ENCODE measurements at regions not wholly inside any gene's neighbourhood (a gene's known extent, or its start where the extent isn't known, plus 50 kb on each side); places are given as distances from the start of the nearest gene placed in this dataset.

DNA sequence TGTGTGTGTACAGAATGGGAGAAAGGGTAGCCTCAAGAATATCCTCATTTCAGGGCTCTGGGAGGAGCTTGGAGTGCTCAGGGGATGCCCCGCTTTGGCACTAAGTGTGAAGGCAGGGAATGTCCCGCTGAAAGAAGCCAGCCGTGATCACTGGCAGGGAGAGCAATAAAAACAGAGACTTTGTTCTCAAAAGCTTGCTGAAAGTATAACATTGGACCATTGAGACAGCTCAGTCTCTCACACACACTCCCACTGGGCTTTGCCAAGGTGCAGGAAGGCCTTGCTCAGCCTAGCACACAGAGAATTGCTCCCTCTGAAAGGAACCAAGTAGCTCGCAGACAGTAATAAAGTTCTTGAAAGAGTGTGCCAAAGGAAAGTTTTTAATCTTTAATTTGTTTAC is 143.8 kb upstream of the SLITRK2 start:
- Histone ChIP-seq H3K9me3 (ENCODE audit: control insufficient read depth, insufficient read depth, low read length) (peaks cover 12% of the 10 kb centered on the region), H2BK5ac (ENCODE audit: low read depth, low read length, poor library complexity, severe bottlenecking) (no peak overlapping the region), H3K18ac (ENCODE audit: low read depth, low read length) (no peak overlapping the region), H4K91ac (ENCODE audit: insufficient read depth, low read depth, low read length) (no peak overlapping the region), H3K23ac (ENCODE audit: low read depth, low read length) (no peak overlapping the region), H2BK20ac (ENCODE audit: low read depth, low read length) (no peak overlapping the region), H2AK9ac (replicated peaks; ENCODE audit: low read depth, low read length, poor library complexity) (no peak overlapping the region), H3K14ac (replicated peaks; ENCODE audit: low read depth, low read length) (no peak overlapping the region), H3K4me2 (ENCODE audit: low read depth, low read length) (no peak overlapping the region), H3K27ac (ENCODE audit: insufficient read depth, low read length) (no peak overlapping the region), H2BK120ac (ENCODE audit: low read depth, low read length) (no peak overlapping the region), H4K5ac (ENCODE audit: low read depth, low read length) (no peak overlapping the region), H2AFZ (replicated peaks; ENCODE audit: low read length, poor library complexity) (no peak overlapping the region), H3K4ac (ENCODE audit: low read depth, low read length) (no peak overlapping the region), H2AK5ac (ENCODE audit: low read depth, low read length) (no peak overlapping the region), H3K4me1 (ENCODE audit: control insufficient read depth, insufficient read depth, low read length) (no peaks in the 10 kb centered on the region), H3K36me3 (ENCODE audit: control insufficient read depth, insufficient read depth, low read length) (no peaks in the 10 kb centered on the region), H3K4me3 (ENCODE audit: insufficient read depth, low read depth, low read length) (no peak overlapping the region), H3K27me3 (ENCODE audit: control insufficient read depth, insufficient read depth, low read length) (no peaks in the 10 kb centered on the region), H3K9ac (ENCODE audit: low read depth, low read length) (no peak overlapping the region), H4K20me1 (ENCODE audit: insufficient read depth, low read length) (no peaks in the 10 kb centered on the region), H4K8ac (ENCODE audit: low read depth in 2 of 2, low read length in 2 of 2) (no peak overlapping the region), H3K79me1 (ENCODE audit: low read depth in 1 of 2, low read length in 2 of 2) (no peaks in the 10 kb centered on the region), H3K56ac (ENCODE audit: extremely low read depth, insufficient read depth, low read length) (no peak overlapping the region), H3K9me1 (ENCODE audit: insufficient read depth, low read length) (no peaks in the 10 kb centered on the region), H2BK15ac (ENCODE audit: low read depth, low read length) (no peak overlapping the region)
- in situ Hi-C loops (cut with MboI; ENCODE audit: low sequenced_read_pairs) (no loop called here), dilution Hi-C loops (cut with HindIII; ENCODE audit: low sequenced_read_pairs, unreplicated experiment) (no loop called here), intact Hi-C loops (cut with micrococcal nuclease) (no loop called here)
- WGBS, 2 experiments (ENCODE audit: extremely low coverage in 2 of 2, insufficient read length in 1 of 2) = no CpG with 5 or more reads among the region's 4 CpGs
- TF ChIP-seq RFX5 (IDR thresholded peaks at IDR 0.05; ENCODE audit: low read depth, low read length) (no peak), BHLHE40 (IDR thresholded peaks at IDR 0.05; ENCODE audit: low read depth, low read length) (no peak), RAD21 (IDR thresholded peaks at IDR 0.05; ENCODE audit: low read length) (no peak), FOS (IDR thresholded peaks at IDR 0.05; ENCODE audit: low read depth, low read length) (no peak), SMC3 (IDR thresholded peaks at IDR 0.05; ENCODE audit: low read depth, low read length) (no peak), RCOR1 (IDR thresholded peaks at IDR 0.05; ENCODE audit: insufficient replicate concordance, low read length) (no peak), CEBPB (IDR thresholded peaks at IDR 0.05; ENCODE audit: low read depth, low read length) (no peak), CHD1 (IDR thresholded peaks at IDR 0.05; ENCODE audit: low read depth, low read length) (no peak), MAFK (IDR thresholded peaks at IDR 0.05; ENCODE audit: low read depth, low read length) (no peak), POLR2A (IDR thresholded peaks at IDR 0.05; ENCODE audit: low read depth, low read length) (no peak), NFE2L2 (IDR thresholded peaks at IDR 0.05; ENCODE audit: low read depth, low read length) (no peak), MAZ (IDR thresholded peaks at IDR 0.05; ENCODE audit: borderline replicate concordance, low read depth, low read length) (no peak), MXI1 (IDR thresholded peaks at IDR 0.05; ENCODE audit: borderline replicate concordance, low read depth, low read length) (no peak)
- TF ChIP-seq, protein P1, sequence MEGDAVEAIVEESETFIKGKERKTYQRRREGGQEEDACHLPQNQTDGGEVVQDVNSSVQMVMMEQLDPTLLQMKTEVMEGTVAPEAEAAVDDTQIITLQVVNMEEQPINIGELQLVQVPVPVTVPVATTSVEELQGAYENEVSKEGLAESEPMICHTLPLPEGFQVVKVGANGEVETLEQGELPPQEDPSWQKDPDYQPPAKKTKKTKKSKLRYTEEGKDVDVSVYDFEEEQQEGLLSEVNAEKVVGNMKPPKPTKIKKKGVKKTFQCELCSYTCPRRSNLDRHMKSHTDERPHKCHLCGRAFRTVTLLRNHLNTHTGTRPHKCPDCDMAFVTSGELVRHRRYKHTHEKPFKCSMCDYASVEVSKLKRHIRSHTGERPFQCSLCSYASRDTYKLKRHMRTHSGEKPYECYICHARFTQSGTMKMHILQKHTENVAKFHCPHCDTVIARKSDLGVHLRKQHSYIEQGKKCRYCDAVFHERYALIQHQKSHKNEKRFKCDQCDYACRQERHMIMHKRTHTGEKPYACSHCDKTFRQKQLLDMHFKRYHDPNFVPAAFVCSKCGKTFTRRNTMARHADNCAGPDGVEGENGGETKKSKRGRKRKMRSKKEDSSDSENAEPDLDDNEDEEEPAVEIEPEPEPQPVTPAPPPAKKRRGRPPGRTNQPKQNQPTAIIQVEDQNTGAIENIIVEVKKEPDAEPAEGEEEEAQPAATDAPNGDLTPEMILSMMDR (conservative IDR thresholded peaks at IDR 0.05; ENCODE audit: low read depth, low read length) = no peak
- TF ChIP-seq, protein P2, sequence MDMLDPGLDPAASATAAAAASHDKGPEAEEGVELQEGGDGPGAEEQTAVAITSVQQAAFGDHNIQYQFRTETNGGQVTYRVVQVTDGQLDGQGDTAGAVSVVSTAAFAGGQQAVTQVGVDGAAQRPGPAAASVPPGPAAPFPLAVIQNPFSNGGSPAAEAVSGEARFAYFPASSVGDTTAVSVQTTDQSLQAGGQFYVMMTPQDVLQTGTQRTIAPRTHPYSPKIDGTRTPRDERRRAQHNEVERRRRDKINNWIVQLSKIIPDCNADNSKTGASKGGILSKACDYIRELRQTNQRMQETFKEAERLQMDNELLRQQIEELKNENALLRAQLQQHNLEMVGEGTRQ (IDR thresholded peaks at IDR 0.05; ENCODE audit: low read depth, low read length) = no peak
- TF ChIP-seq, protein P3, sequence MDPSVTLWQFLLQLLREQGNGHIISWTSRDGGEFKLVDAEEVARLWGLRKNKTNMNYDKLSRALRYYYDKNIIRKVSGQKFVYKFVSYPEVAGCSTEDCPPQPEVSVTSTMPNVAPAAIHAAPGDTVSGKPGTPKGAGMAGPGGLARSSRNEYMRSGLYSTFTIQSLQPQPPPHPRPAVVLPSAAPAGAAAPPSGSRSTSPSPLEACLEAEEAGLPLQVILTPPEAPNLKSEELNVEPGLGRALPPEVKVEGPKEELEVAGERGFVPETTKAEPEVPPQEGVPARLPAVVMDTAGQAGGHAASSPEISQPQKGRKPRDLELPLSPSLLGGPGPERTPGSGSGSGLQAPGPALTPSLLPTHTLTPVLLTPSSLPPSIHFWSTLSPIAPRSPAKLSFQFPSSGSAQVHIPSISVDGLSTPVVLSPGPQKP (IDR thresholded peaks at IDR 0.05; ENCODE audit: borderline replicate concordance, low read depth, low read length) = no peak
- ChIA-PET POLR2A (ENCODE audit: unreplicated experiment) (no interaction called here), CTCF (interaction anchor here (1.6 kb wide), 1 partner anchor 9 kb away, joined by 3 read pairs; no protein-coding TSS in a partner anchor)
- DNase-seq = no peak
- BruUV-seq (replicated peaks) = no TSS peak
- ATAC-seq (ENCODE audit: low read depth) = no peak

Data from IMR-90 (cell line).